HCT116 (cell line): ENCODE measurements at regions not wholly inside any gene's neighbourhood (a gene's known extent, or its start where the extent isn't known, plus 50 kb on each side); places are given as distances from the start of the nearest gene placed in this dataset.

Experiments
- POLR2A ChIP-seq: IDR thresholded peaks from 2 replicates; pipeline ENCODE4 v1.7.0; 2011; ENCODE audit warnings: borderline replicate concordance; ENCODE audit not compliant: insufficient read depth, insufficient read length; ENCODE audit errors: extremely low read depth
- RAD21 ChIP-seq: IDR thresholded peaks from 2 replicates; pipeline ENCODE4 v1.6.1; 2012; ENCODE audit warnings: low read depth, mild to moderate bottlenecking
- SIN3A ChIP-seq: IDR thresholded peaks from 2 replicates; pipeline ENCODE4 v1.6.1; 2012; ENCODE audit warnings: low read depth
- YY1 ChIP-seq: IDR thresholded peaks from 2 replicates; pipeline ENCODE4 v1.6.1; 2011; ENCODE audit warnings: low read length, low read depth, moderate library complexity, mild to moderate bottlenecking; ENCODE audit not compliant: insufficient replicate concordance; ENCODE audit errors: extremely low read depth
- TF ChIP-seq, protein P1 (sequence below), 3 experiments: fragments of 200-600 bp in 1 of 3; sonication (generic) in 1 of 3; IDR thresholded peaks in 2 of 3; conservative IDR thresholded peaks in 1 of 3; 2 replicates each; pipeline ENCODE4 v1.5.1; 2012 to 2017; ENCODE audit warnings: low read depth in 2 of 3, low read length in 2 of 3, antibody characterized with exemption in 1 of 3, borderline replicate concordance in 1 of 3, control low read depth in 1 of 3, mild to moderate bottlenecking in 1 of 3, mixed read lengths in 1 of 3, mixed run types in 1 of 3, moderate library complexity in 1 of 3; ENCODE audit not compliant: insufficient read depth in 1 of 3
- TF ChIP-seq, protein P2 (sequence below): IDR thresholded peaks from 2 replicates; pipeline ENCODE4 v1.6.1; 2012; ENCODE audit warnings: low read depth

DNA sequence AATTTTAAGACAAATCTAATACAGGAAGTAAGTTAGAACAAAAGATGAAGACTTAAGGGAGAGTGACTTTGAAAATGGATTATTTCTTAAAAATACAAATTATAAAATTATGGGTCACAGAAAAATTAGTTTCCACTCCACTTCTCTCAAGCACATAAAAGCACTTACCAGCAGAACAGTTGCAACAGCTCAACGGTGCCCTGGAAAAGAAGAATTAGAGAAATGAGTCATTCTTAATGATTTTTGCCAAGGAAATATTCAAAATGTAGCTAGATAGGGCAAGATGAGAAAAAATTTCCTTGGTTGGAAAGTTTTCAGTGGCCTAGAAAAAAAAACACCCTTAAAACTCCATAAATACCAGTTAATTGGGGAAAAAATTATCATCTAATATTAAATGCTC lies 2185.6 kb upstream of the CELF4 start:
- TF ChIP-seq, protein P1, sequence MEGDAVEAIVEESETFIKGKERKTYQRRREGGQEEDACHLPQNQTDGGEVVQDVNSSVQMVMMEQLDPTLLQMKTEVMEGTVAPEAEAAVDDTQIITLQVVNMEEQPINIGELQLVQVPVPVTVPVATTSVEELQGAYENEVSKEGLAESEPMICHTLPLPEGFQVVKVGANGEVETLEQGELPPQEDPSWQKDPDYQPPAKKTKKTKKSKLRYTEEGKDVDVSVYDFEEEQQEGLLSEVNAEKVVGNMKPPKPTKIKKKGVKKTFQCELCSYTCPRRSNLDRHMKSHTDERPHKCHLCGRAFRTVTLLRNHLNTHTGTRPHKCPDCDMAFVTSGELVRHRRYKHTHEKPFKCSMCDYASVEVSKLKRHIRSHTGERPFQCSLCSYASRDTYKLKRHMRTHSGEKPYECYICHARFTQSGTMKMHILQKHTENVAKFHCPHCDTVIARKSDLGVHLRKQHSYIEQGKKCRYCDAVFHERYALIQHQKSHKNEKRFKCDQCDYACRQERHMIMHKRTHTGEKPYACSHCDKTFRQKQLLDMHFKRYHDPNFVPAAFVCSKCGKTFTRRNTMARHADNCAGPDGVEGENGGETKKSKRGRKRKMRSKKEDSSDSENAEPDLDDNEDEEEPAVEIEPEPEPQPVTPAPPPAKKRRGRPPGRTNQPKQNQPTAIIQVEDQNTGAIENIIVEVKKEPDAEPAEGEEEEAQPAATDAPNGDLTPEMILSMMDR (IDR thresholded peaks at IDR 0.05 in 2 of 3, conservative IDR thresholded peaks at IDR 0.05 in 1 of 3; ENCODE audit: borderline replicate concordance in 1 of 3, insufficient read depth in 1 of 3, low read depth in 2 of 3, low read length in 2 of 3): no peak
- TF ChIP-seq SIN3A: no peak
- TF ChIP-seq POLR2A: no peak
- TF ChIP-seq, protein P2, sequence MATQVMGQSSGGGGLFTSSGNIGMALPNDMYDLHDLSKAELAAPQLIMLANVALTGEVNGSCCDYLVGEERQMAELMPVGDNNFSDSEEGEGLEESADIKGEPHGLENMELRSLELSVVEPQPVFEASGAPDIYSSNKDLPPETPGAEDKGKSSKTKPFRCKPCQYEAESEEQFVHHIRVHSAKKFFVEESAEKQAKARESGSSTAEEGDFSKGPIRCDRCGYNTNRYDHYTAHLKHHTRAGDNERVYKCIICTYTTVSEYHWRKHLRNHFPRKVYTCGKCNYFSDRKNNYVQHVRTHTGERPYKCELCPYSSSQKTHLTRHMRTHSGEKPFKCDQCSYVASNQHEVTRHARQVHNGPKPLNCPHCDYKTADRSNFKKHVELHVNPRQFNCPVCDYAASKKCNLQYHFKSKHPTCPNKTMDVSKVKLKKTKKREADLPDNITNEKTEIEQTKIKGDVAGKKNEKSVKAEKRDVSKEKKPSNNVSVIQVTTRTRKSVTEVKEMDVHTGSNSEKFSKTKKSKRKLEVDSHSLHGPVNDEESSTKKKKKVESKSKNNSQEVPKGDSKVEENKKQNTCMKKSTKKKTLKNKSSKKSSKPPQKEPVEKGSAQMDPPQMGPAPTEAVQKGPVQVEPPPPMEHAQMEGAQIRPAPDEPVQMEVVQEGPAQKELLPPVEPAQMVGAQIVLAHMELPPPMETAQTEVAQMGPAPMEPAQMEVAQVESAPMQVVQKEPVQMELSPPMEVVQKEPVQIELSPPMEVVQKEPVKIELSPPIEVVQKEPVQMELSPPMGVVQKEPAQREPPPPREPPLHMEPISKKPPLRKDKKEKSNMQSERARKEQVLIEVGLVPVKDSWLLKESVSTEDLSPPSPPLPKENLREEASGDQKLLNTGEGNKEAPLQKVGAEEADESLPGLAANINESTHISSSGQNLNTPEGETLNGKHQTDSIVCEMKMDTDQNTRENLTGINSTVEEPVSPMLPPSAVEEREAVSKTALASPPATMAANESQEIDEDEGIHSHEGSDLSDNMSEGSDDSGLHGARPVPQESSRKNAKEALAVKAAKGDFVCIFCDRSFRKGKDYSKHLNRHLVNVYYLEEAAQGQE: no peak
- no peak for TF ChIP-seq RAD21
- no peak for TF ChIP-seq YY1
